HG03280 (cell line): ENCODE measurements at regions not wholly inside any gene's neighbourhood (a gene's known extent, or its start where the extent isn't known, plus 50 kb on each side); places are given as distances from the start of the nearest gene placed in this dataset.

Experiments used
- ATAC-seq: cut with Tn5 transposase; IDR thresholded peaks from one replicate; pipeline ENCODE4 v1.9.1; 2021; ENCODE audit warnings: mild to moderate bottlenecking, moderate library complexity; ENCODE audit not compliant: unreplicated experiment

DNA sequence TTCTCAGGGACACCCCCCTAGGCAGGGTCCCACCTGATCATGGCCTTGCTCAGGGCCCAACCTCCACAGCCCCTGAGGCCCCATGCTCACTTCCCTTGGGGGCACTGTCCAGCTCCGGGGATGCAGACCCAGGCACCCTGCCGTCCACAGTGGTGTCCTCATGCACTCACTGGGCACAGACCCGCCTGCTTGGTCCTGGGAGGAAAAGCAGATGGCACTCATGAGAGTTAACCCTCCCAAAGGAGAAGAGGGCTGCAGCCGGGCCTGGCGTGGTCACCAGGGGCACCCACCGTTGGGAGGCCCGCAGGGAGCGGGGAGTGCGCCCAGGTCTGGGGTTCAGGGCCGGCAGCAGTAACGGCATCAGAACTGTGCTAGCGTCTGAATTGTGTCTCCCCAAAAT lies 1270.9 kb downstream of the BRD1 start:
- ATAC-seq: no peak

DNA sequence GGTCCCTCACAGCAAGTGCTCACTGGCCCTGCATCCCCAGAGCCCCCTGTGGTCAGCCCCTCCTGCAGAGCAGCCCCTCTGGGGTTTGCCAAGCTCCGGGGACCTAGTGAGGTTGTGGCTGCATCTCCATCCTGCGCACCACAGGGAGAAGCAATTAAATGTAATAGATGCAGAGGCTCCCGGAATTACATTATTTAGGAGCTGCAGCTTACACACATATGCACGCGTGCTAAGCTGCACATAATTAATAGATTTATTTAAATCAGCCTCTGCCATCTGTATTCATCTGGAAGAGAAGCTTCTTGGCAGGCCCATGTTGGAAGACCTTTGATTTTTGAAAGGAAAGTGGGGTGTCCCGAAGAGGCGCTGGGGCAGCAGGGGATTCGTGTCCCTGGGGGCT lies 1271.5 kb downstream of the BRD1 start:
- ATAC-seq: no peak

DNA sequence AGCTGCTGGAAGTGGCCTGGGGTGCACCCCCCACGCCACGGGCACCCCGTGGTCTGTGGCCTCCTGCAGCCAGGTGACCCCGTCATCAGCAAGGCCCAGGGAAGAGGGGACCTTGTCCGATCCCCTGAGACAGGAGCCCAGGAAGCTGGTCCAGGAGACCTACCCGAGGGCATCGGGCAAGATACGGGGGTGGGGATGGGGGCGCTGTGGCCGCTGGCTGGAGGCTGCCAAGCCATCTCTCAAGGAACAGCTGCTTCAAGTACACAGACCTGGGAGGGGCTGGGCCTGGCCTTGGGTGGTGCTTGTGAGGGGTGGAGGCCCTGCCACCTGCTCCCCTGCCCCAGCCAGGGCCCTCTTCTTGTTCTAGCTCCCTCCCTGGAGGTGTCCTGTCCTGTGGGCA lies 1272.1 kb downstream of the BRD1 start:
- no peak for ATAC-seq

DNA sequence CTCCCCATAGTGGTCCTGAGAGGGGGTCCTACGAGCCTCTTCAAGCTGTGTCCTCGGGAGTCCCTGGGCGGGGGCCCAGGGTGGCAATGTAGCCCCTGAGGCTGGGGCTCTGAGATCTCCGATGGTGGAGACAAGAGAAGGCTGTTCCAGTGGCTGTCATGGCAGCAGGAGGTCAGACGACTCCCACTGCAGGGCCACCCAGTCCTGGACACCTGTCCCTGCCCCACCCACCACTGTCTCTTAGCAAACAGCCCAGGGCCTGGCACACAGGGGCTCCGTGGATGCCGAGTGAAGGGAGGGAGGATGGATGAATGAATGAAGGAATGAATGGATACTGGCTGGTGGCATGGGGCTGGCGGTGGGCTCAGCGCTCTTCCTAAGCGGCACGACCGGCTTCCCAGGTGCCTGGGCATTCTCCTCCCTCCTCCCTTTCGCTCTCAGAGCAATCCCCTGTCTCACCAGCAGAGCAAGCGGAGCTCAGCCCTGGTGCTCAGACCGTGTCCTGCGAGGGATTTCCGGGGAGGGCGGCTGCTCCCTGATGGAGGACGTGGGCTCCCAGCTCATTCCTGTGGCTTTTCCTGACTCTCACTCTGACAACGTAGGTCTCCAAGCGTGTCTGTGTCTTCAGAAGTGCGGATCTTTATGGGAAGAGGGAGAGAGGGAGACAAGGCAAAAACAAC lies 1272.6 kb downstream of the BRD1 start:
- no peak for ATAC-seq

DNA sequence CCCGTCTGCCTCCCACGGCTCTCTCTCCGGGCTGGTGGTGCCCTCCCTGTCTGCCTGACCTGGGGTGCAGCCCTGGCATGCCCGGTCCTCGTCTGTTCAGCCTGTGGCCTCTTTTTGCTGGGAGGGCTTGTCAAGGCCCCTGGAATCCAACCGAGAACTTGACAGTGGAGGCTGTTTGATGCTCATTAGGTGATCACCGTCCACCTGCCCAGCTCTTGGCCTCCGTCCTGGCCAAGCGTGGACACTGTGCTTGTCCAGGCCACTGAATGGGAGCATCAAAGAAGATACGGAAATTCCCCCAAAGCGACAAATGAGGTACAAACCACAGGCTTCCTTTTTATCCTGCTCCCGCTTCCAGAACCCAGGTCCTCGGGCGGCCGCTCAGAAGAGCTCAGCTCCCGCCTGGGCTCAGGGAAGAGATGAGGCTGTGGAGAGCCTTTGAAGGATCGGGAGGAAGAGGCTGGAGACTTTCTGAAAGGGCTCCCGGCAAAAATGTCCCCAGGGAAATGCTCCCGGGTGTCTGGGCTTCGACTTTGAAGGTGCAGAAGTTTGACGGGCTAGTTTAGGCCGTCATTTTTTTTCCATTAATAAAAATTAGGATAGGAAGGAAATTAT lies 1273.9 kb downstream of the BRD1 start:
- no peak for ATAC-seq

DNA sequence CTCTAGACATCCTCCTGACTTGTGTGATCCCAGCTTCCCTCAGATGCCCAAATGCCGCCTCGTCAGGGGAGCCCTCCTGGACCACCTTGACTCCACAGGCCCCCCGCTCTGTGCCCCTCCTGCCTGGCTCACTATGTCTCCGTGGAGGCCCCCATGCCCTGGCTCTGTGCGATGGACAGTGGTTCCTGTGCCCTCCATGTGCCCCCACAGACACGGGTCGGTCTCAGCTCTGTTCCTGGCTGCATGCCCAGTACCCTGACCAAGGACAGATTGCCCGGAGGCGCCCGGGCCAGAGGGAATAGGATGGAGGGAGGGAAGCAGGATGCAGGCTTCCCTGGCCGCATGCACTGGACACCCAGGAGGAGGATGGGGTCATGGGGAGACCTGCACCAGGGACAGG lies 1274.6 kb downstream of the BRD1 start:
- ATAC-seq: no peak

DNA sequence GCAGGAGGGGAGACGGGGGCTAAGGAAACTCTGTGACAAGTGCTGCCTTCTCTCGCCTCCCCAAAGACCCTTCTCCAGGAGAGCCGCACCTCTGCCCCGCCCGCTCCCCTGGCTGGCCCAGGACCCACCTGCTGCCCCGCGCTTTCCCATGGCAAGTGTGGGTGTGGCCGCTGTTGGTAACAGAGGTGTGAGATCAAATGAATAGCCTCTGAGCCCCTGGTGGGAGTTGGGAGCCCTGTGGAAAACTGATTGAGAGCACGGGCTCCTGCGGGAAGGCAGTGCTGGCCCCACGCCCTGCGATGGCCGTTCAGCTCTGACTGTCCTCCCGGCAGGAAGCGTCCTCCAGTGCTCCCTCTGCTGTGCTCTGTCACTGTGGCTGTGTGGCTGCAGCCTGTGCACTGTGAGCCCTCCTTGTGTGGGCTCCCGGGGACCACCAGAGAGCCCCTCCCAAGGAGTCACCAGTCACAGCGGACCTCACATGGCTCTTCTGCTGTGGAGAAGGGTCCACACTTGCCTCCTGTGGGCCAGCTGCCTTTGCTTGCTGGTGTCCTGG lies 1275.9 kb downstream of the BRD1 start:
- no peak for ATAC-seq

DNA sequence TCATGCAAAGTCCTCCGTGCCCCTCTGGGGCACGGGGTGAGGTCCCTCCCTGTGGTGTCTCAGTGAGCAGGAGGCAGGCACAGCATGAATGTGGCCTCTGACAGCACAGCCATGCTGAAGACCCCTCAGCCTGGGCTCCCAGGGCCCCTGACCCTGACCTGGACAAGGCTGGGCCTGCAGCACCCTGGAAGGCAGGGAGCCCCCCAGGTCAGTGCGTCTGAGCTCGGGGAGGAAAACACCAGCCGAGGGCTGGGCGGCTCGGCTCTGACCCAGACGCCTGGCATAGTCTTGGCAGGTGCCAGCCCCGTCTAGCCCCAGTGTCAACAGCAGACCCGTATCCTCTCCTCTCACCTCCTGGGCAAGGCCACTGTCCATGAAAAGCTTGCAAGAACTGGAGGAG lies 1276.6 kb downstream of the BRD1 start:
- no peak for ATAC-seq

DNA sequence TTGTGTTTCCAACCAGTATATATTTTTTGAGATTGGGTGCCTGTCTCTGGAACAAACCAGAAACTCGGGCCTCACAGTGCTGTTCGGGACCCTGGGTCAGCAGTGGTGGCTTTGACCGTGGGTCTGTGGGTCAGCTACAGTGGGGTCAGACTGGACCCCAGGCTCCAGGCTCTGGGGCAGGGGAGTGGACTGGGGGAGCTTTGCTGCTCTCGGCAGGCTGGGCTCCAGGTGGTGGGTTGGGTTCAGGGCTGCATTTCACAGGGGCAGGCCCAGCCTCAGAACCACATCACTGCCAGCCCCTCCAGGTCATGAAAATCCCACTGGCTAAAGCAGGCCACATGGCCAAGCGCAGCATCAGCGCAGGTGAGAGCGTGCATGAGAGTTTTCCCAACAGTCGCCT lies 1279.3 kb downstream of the BRD1 start:
- no peak for ATAC-seq

DNA sequence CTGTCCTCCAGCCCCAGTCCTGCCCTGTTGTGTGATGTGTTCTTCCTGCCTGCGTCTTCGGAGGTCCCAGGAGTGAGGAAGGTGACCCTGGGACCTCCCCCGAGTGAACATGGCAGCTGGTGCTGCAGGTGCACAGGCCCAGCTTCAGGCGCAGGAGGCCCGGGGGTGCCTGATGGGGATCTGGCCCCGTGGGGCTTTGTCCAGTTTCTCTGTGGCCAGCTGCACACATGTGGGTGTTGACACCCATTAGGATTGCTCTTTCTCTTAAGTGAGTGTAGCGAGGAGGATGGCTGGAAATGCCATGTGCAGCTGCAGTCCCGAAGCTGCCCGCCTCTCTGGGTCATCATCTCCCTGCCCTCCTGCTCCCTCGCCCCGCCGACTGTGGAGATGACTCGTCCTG lies 1279.7 kb downstream of the BRD1 start:
- no peak for ATAC-seq

DNA sequence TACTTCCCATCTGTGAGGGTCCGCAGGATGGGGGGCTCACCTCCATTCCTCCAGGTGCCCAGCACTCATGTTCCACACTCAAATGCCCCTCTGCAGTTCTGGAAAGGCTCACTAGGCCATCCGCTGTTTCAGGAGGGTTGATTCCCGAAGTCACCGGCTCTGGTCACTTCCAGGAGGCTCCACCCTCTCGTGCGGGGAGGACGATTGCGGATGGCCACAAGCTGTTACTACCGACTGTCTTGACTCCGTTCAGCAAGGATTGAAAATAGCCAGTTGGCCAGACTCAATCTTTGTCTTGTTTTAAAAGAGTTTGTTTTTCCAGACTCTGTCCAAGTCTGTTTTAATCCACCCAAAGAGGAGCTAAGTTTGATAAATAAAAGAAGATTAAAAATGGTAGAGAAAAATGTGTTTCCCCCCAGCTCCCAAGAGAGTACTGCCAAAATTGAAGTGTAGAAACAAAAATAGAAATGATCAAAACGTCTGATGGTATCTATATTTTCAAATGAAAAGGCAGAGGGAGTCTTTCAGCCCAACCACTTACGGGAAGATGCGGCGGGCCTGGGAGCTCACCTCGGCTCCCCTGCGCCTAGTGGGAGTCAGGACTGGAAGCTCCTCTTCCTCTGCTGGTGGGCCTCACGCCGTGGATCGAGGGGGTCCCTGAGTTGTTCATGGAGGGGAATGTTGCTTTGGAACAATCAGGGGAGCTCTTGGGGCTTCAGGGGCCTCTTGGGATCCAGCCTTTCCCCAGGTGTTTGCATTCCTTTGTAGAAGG lies 1280.8 kb downstream of the BRD1 start:
- ATAC-seq: no peak

DNA sequence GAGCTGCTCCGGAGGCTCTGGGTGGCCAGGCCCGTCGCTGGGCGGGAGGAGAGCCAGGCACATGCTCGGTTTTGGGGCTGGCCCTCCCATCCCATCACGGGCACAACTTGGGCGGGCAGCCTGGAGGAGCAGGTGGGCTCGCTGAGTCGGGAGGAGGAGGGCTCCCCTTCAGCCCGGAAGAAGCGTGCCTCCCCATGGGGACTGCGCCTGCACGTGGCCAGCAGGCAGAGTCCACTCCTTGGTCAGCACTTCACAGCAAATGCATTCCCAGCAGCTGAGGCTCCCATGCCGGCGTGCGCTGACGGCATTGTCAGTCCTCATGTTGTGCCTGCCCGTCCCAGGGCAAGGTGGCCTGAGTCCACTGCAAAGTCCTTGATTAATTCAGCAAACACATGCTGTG lies 1281.7 kb downstream of the BRD1 start:
- ATAC-seq: no peak

DNA sequence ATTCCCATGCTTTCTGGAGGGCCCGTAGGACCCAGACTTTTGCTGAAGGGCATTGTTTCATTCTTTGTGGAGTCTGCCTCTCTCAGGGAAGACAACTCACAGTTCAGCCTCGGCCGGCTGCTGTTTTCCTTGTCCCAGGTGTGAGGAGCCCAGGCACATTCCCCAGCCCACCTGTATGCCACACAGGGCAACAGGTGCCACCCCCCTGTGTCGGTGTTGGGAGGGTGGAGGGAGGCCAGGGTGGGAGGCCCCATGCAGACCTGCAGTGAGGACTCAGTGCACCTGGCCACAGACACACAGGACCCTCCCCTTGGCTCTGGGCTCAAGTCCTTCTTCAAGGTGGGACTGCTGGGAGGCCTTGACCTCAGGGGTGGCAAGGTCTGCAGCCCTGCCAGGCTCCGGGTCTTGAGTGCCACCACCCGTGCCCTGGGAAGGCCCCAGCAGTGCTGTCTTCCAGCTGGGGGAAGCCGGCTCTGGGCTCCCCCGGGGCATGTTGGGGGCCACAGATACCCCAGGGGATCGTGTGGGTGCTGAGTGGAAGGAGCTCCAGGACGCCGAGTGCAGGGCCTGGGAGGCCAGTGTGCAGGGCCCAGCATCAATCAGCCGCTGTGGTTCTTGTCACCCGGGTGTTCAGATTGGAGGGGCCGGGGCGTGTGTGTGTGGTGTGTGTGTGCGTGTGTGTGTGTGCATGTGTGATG lies 1286.1 kb downstream of the BRD1 start:
- ATAC-seq: no peak

DNA sequence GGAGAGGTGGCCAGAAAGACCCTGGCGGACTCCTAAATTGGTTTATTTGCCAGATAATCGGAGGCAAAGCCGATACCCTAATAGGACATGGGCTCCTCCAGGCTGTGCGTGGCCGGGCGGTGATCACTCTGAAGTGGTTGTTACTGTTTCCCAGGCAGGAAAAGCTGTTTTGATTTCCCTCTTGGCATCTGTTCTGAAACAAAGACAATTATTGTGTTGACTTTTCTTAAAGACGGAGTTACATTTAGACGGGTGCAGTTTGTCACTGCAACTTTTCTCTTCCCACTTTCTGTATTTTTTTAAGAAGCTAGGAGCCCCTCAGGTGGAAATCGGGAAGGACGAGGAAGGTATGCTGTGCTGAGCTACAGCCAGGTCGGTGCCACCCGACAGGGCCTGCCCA lies 1288.4 kb downstream of the BRD1 start:
- ATAC-seq: no peak

DNA sequence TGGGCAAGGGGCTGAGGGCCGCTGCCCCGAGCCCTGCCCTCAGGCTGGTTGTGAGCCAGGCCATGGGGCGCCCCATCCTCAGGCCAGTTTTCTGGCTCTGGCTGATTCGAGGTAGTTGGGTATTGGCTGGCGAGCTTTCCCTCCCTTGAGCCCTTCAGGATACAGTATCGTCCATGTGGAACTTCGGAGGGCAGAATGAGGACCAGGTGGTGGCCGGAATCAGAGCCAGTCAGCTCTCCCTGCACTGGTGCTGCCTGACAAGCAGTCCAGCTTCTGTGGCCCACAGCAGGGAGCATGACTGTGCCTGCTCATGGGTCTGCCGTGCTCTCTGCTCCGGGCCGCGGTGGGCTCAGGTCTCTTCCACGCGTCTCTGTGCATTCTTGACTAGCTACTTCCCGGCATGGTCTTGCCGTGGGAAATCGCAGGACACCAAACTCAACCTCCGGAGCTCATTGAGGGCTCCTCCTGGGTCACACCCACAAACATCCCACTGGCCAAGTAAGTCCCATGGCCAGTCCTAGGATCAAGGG lies 1289.3 kb downstream of the BRD1 start:
- no peak for ATAC-seq

DNA sequence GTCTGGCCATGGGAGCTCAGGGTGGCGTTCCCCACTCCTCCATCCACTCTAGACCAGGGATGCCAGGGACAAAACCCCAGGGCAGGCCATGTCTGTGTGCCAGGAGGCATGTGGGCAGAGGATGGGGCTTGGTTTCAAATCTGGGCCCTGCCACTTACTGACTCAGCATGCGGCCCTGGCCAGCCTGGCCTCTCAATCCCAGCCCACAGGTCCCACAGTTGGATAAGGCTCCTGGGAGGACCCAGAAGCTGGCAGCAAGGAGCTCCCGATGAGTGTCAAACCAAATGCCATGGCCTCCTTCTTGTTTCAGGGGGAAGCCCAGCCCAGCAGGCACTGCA lies 1290.4 kb downstream of the BRD1 start:
- ATAC-seq: no peak

DNA sequence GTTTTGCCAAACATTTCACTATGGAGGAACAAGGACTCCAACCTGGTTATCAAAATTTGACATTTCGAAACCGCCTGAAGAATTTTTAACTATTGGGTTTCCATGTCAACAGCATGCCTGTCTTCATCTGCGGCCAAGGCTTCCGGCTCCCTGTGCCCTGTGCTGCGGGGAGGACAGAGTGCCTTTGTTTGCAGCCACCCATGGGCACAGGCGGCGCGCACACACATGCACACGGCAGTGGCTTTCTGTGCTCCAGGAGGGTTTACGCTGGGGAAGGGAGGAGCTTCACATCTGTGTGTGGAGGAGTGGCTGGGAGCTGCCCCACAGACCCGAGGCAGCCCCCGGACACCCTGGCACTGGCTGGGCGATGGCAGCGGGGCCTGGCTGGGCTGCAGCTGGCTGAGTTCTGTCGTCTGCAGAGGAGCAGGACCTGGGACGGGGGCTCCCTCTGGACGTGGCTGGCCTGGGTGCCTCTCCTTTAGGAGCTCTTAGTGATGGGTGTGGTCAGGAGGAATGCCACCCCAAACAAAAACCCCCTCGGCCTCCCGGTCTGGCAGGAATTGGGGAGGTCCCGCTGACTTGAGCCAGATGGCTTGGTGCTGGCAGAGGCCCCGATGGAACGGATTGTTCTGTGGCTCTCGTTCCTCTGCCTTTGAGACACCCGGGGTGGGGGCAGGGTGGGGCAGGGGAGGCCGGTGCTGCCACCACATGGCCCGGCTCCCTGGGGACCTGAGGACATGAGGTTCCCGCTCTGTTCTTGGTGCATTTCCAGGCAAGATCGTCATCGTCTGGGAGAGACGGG lies 1290.9 kb downstream of the BRD1 start:
- no peak for ATAC-seq

DNA sequence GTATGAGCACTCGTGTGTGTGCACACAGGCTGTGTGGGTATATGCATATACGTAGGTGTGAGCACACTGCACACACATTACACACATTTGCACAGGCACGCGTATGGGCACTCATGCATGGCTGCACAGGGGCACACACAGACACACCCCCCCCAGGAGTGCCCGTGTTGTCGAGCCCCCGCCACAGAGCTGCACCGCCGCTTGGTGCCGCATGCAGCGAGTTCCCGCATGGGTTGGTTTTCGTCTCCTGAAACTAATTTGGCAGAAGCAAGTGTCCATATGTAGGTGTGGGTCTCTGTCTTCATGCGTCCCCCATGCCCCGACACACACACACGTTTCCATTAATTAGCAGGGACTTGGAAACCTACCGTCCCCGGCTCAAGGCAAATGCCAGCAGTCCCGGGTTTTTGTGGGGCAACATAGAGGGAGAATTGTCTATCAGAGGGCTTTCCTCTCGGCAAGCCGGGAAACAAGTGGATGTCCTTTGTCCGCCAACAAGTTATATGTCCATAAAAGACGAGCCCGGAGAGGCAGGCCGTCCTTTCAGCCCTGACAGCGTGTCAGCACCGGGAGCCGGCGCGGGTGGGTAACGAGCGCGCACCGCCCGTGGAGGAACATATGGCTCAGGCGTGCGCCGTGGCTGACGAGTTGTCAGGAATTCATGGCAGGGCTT lies 1291.7 kb downstream of the BRD1 start:
- no peak for ATAC-seq

DNA sequence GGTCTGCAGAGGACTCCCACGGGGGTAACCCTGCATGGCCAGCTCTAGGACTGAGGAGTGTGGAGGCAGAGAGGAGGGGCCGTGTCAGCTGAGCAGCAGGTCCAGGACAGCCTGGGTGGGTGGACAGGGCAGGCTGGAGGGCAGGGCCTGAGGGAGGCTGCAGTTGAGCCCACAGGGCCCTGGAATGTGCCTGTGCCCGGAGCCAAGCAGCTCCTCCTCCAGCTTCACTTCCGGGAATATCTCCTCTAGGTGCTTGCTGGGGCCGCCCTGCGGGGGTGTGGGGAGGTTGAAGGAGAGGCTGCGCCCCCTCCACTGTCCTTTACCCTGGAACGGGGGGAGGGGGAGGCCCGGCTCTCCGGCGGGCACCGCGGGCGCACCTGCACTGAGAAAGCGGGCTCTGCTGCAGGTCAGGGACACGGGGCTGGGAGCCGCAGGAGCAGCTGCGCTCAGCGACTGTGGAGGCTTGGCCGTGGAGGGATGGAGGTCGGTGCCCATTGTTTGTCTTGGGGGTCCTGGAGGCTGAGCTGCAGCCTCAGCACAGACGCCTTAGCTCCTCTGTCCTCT lies 1293.2 kb downstream of the BRD1 start:
- no peak for ATAC-seq

DNA sequence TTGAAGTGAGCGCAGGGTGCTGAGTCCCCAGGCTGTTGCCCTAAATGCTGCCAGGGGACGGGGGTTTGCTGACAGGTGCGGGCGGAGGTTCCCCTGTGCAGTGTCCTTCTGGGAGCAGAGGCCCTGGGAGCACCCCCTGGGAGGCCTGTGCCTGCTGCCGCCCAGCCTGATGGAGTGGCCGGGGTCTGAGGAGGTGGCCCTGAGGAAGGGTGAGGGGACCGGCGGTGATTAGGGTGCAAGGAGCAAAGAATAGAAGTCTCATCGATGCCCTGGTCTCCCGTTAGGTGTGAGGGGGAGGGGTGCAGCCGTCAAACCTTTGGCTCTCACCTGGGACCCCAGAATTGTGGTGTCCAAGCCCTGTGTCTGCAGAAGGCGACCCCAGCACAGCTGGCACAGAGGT lies 1294.7 kb downstream of the BRD1 start:
- ATAC-seq: no peak
